OCI-LY3 (cell line): ENCODE measurements at regions not wholly inside any gene's neighbourhood (a gene's known extent, or its start where the extent isn't known, plus 50 kb on each side); places are given as distances from the start of the nearest gene placed in this dataset.

Experiments
- EZH2phosphoT487 ChIP-seq: fragments of 200-600 bp; shearing (Covaris generic); IDR thresholded peaks from 2 replicates; pipeline ENCODE4 v1.6.1; 2018; ENCODE audit warnings: antibody characterized with exemption, mixed run types, low read depth
- TF ChIP-seq, protein P1 (sequence below): fragments of 200-600, 300-600 bp; sonication (generic); IDR thresholded peaks from 2 replicates; pipeline ENCODE4 v1.5.1; 2014; ENCODE audit warnings: antibody characterized with exemption, low read length, low read depth

DNA sequence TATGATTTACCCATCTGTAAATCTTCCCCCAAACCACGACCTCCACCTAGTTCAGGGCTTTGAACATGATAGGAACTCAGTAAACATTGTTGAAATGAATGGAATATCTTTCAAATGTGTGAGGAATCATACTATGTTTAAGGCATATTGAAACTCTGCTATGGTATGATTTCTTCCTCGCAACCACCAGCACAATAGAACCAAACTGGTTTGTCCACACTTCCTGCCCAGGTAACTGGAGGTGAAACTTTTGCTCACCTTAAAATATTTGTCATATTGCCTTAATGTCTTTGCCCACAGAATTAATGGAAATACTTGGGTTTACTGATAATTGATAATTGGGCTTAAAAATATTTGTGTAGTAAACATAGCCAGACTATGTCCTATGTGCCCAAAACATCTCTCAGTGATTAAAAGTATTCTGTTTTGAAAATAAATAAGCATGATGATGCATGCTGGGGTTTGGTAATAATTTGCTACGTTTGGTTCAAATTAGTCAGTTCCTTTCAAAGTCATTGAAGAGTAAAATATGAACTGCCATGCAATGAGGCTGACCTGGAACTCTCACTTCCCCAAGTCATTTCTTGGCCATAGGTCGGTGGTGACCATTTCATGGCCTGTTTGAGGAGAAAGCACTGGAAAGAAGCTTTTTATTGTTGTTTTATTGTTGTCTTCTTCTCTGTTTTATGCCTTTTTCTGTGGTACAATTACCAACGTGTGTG is 73.3 kb downstream of the TNFSF18 start:
- TF ChIP-seq, protein P1, sequence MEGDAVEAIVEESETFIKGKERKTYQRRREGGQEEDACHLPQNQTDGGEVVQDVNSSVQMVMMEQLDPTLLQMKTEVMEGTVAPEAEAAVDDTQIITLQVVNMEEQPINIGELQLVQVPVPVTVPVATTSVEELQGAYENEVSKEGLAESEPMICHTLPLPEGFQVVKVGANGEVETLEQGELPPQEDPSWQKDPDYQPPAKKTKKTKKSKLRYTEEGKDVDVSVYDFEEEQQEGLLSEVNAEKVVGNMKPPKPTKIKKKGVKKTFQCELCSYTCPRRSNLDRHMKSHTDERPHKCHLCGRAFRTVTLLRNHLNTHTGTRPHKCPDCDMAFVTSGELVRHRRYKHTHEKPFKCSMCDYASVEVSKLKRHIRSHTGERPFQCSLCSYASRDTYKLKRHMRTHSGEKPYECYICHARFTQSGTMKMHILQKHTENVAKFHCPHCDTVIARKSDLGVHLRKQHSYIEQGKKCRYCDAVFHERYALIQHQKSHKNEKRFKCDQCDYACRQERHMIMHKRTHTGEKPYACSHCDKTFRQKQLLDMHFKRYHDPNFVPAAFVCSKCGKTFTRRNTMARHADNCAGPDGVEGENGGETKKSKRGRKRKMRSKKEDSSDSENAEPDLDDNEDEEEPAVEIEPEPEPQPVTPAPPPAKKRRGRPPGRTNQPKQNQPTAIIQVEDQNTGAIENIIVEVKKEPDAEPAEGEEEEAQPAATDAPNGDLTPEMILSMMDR, result no peak
- no peak for TF ChIP-seq EZH2phosphoT487
